NB4 (cell line): ENCODE measurements at regions not wholly inside any gene's neighbourhood (a gene's known extent, or its start where the extent isn't known, plus 50 kb on each side); places are given as distances from the start of the nearest gene placed in this dataset.

Experiments
- DNase-seq: peaks from one replicate; pipeline ENCODE4 v3.0.0; 2010; ENCODE audit warnings: low read depth
- H3K4me3 ChIP-seq: one replicate; pipeline ENCODE4 v1.5.1; 2011; ENCODE audit warnings: mild to moderate bottlenecking, low read depth, low read length, moderate library complexity
- CTCF ChIP-seq: IDR thresholded peaks from one replicate; pipeline ENCODE4 v1.5.1; 2012; ENCODE audit warnings: low read depth, low read length
- MAX ChIP-seq: IDR thresholded peaks from 2 replicates; pipeline ENCODE4 v1.6.1; 2011; ENCODE audit warnings: low read depth, low read length
- MYC ChIP-seq: IDR thresholded peaks from 2 replicates; pipeline ENCODE4 v1.6.1; 2011; ENCODE audit warnings: low read depth, low read length
- POLR2A ChIP-seq: IDR thresholded peaks from 2 replicates; pipeline ENCODE4 v1.6.1; 2011; ENCODE audit warnings: mild to moderate bottlenecking; ENCODE audit not compliant: insufficient read length; ENCODE audit errors: extremely low read depth

DNA sequence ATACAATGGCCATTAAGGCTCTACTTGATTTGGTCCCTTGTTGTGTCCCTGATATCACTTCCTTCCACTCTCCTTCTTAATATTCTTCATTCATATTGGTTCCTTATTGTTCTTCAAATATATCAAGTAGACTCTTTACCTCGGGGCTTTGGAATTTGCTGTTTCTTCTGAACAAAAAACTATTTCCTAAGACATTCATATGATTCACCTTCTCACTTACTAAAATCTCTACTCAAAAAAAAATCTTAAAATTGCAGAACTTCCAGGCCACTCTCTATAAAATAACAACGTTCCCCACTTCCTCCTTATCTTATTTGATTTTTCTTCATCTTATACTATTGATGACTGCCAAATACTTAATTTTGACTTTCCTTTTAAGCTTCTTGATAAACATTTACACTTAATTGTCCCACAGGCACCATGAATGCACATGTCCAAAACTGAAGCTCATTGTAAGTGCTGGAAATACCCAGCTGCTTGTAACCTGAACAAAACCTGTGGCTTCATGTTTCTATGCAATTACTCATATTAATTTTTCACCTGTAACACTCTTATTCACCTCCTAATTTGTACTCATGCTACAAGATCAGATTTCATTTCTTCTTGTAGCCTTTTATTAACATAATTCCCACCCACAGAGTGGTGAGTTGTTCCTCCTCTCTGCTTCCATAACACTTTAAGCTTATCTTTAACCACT lies 58.4 kb upstream of the NUDT12 start:
- TF ChIP-seq MAX, result no peak
- no peak for TF ChIP-seq CTCF
- TF ChIP-seq POLR2A, result no peak
- TF ChIP-seq MYC, result no peak
- no peak overlapping the region for H3K4me3 ChIP-seq
- DNase-seq, result no peak

DNA sequence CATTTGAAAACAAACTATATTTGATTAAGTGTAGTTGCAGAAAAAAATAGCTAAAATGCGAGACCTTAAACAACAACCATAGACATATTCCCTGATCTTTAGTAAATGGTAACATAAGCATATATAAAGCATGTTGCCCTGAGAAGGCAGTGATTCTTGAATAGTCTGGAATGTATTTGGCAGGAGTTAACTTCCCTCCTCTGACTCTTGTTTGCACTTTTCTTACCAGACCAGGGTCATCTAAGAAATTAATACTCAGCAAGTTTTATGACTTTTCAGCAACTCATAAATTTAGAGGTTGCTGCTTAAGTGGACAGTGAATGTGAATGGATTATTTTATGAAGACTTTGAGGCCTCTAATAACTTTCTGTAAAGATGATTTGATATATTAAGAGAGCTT lies 55.3 kb upstream of the NUDT12 start:
- DNase-seq, result no peak
- TF ChIP-seq MYC (no peak), POLR2A (no peak), MAX (no peak), CTCF (no peak)
- H3K4me3 ChIP-seq, result no peak overlapping the region

DNA sequence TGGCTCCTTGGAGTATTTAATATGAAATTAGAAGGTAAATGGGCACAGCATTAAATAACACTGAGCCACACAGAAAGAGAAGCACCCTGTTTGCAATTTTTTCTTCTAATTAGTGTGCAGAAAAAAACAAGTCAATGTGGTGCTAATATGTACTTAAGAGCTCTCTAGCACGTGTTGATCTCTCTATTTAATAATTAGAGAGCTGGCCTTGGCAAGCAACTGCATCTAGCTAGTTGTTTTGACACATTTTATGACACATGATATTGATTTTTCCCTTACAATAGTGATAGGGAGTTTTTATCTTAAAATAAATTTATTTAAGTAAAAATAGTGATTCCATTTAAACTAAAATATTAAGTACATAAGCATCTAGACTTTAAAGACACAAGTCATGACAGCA lies 54.5 kb upstream of the NUDT12 start:
- H3K4me3 ChIP-seq, result no peak overlapping the region
- TF ChIP-seq CTCF, result no peak
- TF ChIP-seq MYC, result no peak
- no peak for TF ChIP-seq MAX
- no peak for TF ChIP-seq POLR2A
- no peak for DNase-seq

- TF ChIP-seq POLR2A, result no peak
- no peak for TF ChIP-seq MAX
- no peak for TF ChIP-seq CTCF
- no peak for TF ChIP-seq MYC
- DNase-seq, result no peak
- no peak overlapping the region for H3K4me3 ChIP-seq
Observed at GRCh38 chr5:103612545-103612944, 50.0 kb upstream of the NUDT12 start.
